Endothelial cell of umbilical vein (primary cell): ENCODE measurements at regions not wholly inside any gene's neighbourhood (a gene's known extent, or its start where the extent isn't known, plus 50 kb on each side); places are given as distances from the start of the nearest gene placed in this dataset.

ENCODE experiments used
- BruUV-seq: library from RNA; stranded (reverse); fragments of 400-500 nt; replicated peaks from 2 replicates; lab custom pipeline; 2021; lab: Mats Ljungman, UMichigan
- CTCF ChIA-PET: fragments of 300-600, 350-600 bp; sonication (Branson Sonifier 250); formaldehyde crosslinking; loops from one replicate; lab custom pipeline; 2021; ENCODE audit warnings: antibody characterized with exemption, inconsistent platforms; lab: Charles Lee
- POLR2A ChIA-PET: fragments of 300-600, 350-600 bp; sonication (Branson Sonifier 250); formaldehyde crosslinking; loops from one replicate; lab custom pipeline; 2021; ENCODE audit warnings: antibody characterized with exemption, inconsistent platforms; lab: Charles Lee
- DNase-seq: peaks from one replicate; pipeline ENCODE4 v3.0.0-alpha.2; 2011; ENCODE audit warnings: low read depth, low spot score
- FAIRE-seq: peaks from 2 replicates; lab custom pipeline; 2011; peaks lifted over from hg19 to GRCh38; lab: Jason Lieb, UNC
- H2AFZ ChIP-seq: 2 replicates; pipeline ENCODE4 v1.6.0; 2012; ENCODE audit warnings: low read depth, low read length, control low read depth, inconsistent platforms
- H3K27ac ChIP-seq: 2 replicates; pipeline ENCODE4 v1.5.1; 2011; ENCODE audit warnings: low read depth, mild to moderate bottlenecking, control low read depth, low read length, moderate library complexity; ENCODE audit not compliant: insufficient read depth
- H3K27me3 ChIP-seq, 2 experiments: 2 replicates each; pipeline versions ENCODE4 v1.6.0 to v1.6.1; 2011; ENCODE audit warnings: low read length in 2 of 2, mixed read lengths in 1 of 2; ENCODE audit not compliant: control insufficient read depth in 2 of 2, insufficient read depth in 2 of 2
- H3K36me3 ChIP-seq, 2 experiments: 2 replicates in 1 of 2; 3 replicates in 1 of 2; pipeline ENCODE4 v1.5.1; 2011; ENCODE audit warnings: low read length in 2 of 2, mild to moderate bottlenecking in 1 of 2, moderate library complexity in 1 of 2; ENCODE audit not compliant: control insufficient read depth in 2 of 2, insufficient read depth in 2 of 2; ENCODE audit errors: extremely low read depth in 1 of 2
- H3K4me1 ChIP-seq: 3 replicates; pipeline ENCODE4 v1.5.1; 2011; ENCODE audit warnings: mild to moderate bottlenecking, low read length; ENCODE audit not compliant: control insufficient read depth, insufficient read depth; ENCODE audit errors: extremely low read depth
- H3K4me2 ChIP-seq: 2 replicates; pipeline ENCODE4 v1.6.1; 2011; ENCODE audit warnings: low read length, control low read depth, mixed read lengths; ENCODE audit not compliant: insufficient read depth
- H3K4me3 ChIP-seq, 3 experiments: fragments of 200-600 bp in 1 of 3; sonication (generic), shearing (Covaris generic) in 1 of 3; replicated peaks in 1 of 3; 2 replicates each; pipeline ENCODE4 v1.5.1; 2011 to 2016; ENCODE audit warnings: control low read depth in 3 of 3, low read length in 3 of 3, mild to moderate bottlenecking in 2 of 3, inconsistent platforms in 1 of 3, low read depth in 1 of 3, moderate library complexity in 1 of 3; ENCODE audit not compliant: insufficient read depth in 1 of 3
- H3K79me2 ChIP-seq: 2 replicates; pipeline ENCODE4 v1.6.0; 2012; ENCODE audit warnings: low read length, inconsistent platforms; ENCODE audit not compliant: control insufficient read depth, insufficient read depth
- H3K9ac ChIP-seq: replicated peaks from 2 replicates; pipeline ENCODE3; 2011; ENCODE audit warnings: low read length, control low read depth; ENCODE audit not compliant: insufficient read depth; ENCODE audit errors: extremely low read depth
- H3K9me1 ChIP-seq: replicated peaks from 3 replicates; pipeline ENCODE4 v1.6.0; 2011; ENCODE audit warnings: mild to moderate bottlenecking, low read length; ENCODE audit not compliant: control insufficient read depth, insufficient read depth; ENCODE audit errors: extremely low read depth
- H3K9me3 ChIP-seq: replicated peaks from 2 replicates; pipeline ENCODE4 v1.5.1; 2012; ENCODE audit warnings: low read length, inconsistent platforms; ENCODE audit not compliant: control insufficient read depth, insufficient read depth
- H4K20me1 ChIP-seq: replicated peaks from 2 replicates; pipeline ENCODE3; 2011; ENCODE audit warnings: mild to moderate bottlenecking, low read length; ENCODE audit not compliant: control insufficient read depth, insufficient read depth; ENCODE audit errors: extremely low read depth
- CTCF ChIP-seq, 2 donors: IDR thresholded peaks; 1 replicate in 1 of 2; 2 replicates in 1 of 2; pipeline ENCODE4 v1.5.1; 2011; ENCODE audit warnings: low read length in 2 of 2, mild to moderate bottlenecking in 2 of 2, moderate library complexity in 2 of 2, control low read depth in 1 of 2, inconsistent platforms in 1 of 2, low read depth in 1 of 2; ENCODE audit not compliant: insufficient read depth in 1 of 2; ENCODE audit errors: extremely low read depth in 1 of 2
- FOS ChIP-seq: IDR thresholded peaks from 2 replicates; pipeline ENCODE4 v1.6.1; 2011; ENCODE audit warnings: mild to moderate bottlenecking, low read length, moderate library complexity, borderline replicate concordance; ENCODE audit not compliant: insufficient read depth
- GATA2 ChIP-seq: IDR thresholded peaks from 2 replicates; pipeline ENCODE4 v1.7.0; 2011; ENCODE audit warnings: low read depth, mild to moderate bottlenecking, moderate library complexity, mixed read lengths, low read length; ENCODE audit not compliant: insufficient read length, insufficient read depth
- JUN ChIP-seq: IDR thresholded peaks from 2 replicates; pipeline ENCODE4 v1.6.1; 2011; ENCODE audit warnings: borderline replicate concordance, low read depth; ENCODE audit not compliant: insufficient read length, insufficient read depth
- MAX ChIP-seq: IDR thresholded peaks from 2 replicates; pipeline ENCODE4 v1.6.1; 2011; ENCODE audit not compliant: insufficient read depth, insufficient read length
- MYC ChIP-seq: IDR thresholded peaks from one replicate; pipeline ENCODE4 v1.6.1; 2011; ENCODE audit warnings: mild to moderate bottlenecking, low read depth, low read length
- POLR2A ChIP-seq: IDR thresholded peaks from 2 replicates; pipeline ENCODE4 v1.6.1; 2012; ENCODE audit warnings: low read depth, mild to moderate bottlenecking, control low read depth, low read length
- POLR2AphosphoS5 ChIP-seq: IDR thresholded peaks from 2 replicates; pipeline ENCODE4 v1.6.1; 2012; ENCODE audit warnings: low read depth, mild to moderate bottlenecking, control low read depth, low read length, moderate library complexity; ENCODE audit not compliant: insufficient read depth
- dilution Hi-C: fragments of 300-500 bp; cut with MboI; formaldehyde crosslinking; loops from one replicate; pipeline ENCODE4 v1.15.0; 2019; ENCODE audit warnings: low sequenced_read_pairs; ENCODE audit not compliant: extremely low pct_ligation_motif_present
- intact Hi-C: fragments of 100-400 bp; cut with micrococcal nuclease; formaldehyde crosslinking; loops from one replicate; pipeline ENCODE4 v1.10.0; 2022

DNA sequence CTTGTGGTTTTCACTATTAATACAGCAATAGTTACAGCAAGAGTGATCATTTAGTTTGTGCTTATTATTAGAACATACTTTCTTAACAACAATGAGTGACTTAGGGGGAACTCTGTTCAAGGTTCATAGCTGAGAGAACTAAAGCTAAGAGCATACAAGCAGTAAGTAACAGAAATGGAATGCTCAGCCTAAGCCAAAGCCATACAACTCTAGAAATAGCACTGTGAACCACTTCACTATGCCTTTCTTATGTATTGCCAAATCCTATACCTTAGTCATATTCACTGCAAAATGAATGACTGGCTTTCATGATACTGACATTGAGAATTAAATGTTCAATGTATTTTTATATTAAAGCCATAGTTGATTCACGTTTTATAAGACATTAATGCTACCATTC, 599.7 kb upstream of the SLITRK1 start:
- BruUV-seq: no TSS peak
- TF ChIP-seq JUN (no peak), POLR2A (no peak), MAX (no peak), FOS (no peak), MYC (no peak)
- H3K4me3 ChIP-seq: no peak overlapping the region
- dilution Hi-C loops: no loop called here
- H3K9ac ChIP-seq: no peak overlapping the region
- no peaks in the 10 kb centered on the region for H3K79me2 ChIP-seq
- no peak for DNase-seq
- no peak overlapping the region for H3K27ac ChIP-seq
- H3K4me2 ChIP-seq: no peak overlapping the region
- H3K27me3 ChIP-seq: no peaks in the 10 kb centered on the region
- H3K9me1 ChIP-seq: no peaks in the 10 kb centered on the region
- no peaks in the 10 kb centered on the region for H3K4me1 ChIP-seq
- ChIA-PET CTCF (no interaction called here), POLR2A (no interaction called here)
- H4K20me1 ChIP-seq: no peaks in the 10 kb centered on the region
- intact Hi-C loops: no loop called here
- H3K9me3 ChIP-seq: no peaks in the 10 kb centered on the region
- no peak for FAIRE-seq
- H2AFZ ChIP-seq: no peak overlapping the region
- H3K36me3 ChIP-seq: no peaks in the 10 kb centered on the region

- no peak overlapping the region for H2AFZ ChIP-seq
- no peaks in the 10 kb centered on the region for H3K9me1 ChIP-seq
- H3K4me1 ChIP-seq: no peaks in the 10 kb centered on the region
- DNase-seq (no peak), FAIRE-seq (no peak)
- H4K20me1 ChIP-seq: no peaks in the 10 kb centered on the region
- H3K9ac ChIP-seq: no peak overlapping the region
- CTCF ChIA-PET: no interaction called here
- H3K4me3 ChIP-seq: no peak overlapping the region
- dilution Hi-C loops (no loop called here), intact Hi-C loops (no loop called here)
- POLR2A ChIA-PET: no interaction called here
- H3K36me3 ChIP-seq: no peaks in the 10 kb centered on the region
- BruUV-seq: no TSS peak
- no peak overlapping the region for H3K27ac ChIP-seq
- H3K4me2 ChIP-seq: no peak overlapping the region
- H3K9me3 ChIP-seq: no peaks in the 10 kb centered on the region
- TF ChIP-seq MAX (no peak), POLR2AphosphoS5 (no peak), GATA2 (no peak), JUN (no peak), FOS (no peak), MYC (no peak), POLR2A (no peak), CTCF (IDR thresholded peaks at IDR 0.05; ENCODE audit: extremely low read depth in 1 of 2, insufficient read depth in 1 of 2, low read depth in 1 of 2, low read length in 2 of 2) (no peak)
- H3K79me2 ChIP-seq: no peaks in the 10 kb centered on the region
- no peaks in the 10 kb centered on the region for H3K27me3 ChIP-seq
These were observed 597.4 kb upstream of the SLITRK1 start for GRCh38 chr13:84479656-84480055.
